AG09309 (cell line): ENCODE measurements at regions not wholly inside any gene's neighbourhood (a gene's known extent, or its start where the extent isn't known, plus 50 kb on each side); places are given as distances from the start of the nearest gene placed in this dataset.
"Not testable (repeated sequence)": the region's sequence is repeated elsewhere in the genome, so short reads cannot be mapped to it uniquely, and the experiment has no call there.

Experiments
- DNase-seq: peaks from one replicate; pipeline ENCODE4 v3.0.0-alpha.2; 2010; ENCODE audit warnings: low read depth
- H3K4me3 ChIP-seq: 2 replicates; pipeline ENCODE4 v1.5.1; 2011; ENCODE audit warnings: mild to moderate bottlenecking, low read depth, low read length, moderate library complexity; ENCODE audit not compliant: control insufficient read depth
- CTCF ChIP-seq: IDR thresholded peaks from 2 replicates; pipeline ENCODE4 v1.5.1; 2011; ENCODE audit warnings: mild to moderate bottlenecking, low read depth, low read length, inconsistent platforms; ENCODE audit not compliant: insufficient read depth, control insufficient read depth; ENCODE audit errors: missing control alignments

- no peak for DNase-seq
- no peak for TF ChIP-seq CTCF
- H3K4me3 ChIP-seq: no peak overlapping the region
These were observed 142.9 kb downstream of the PLK2 start for GRCh38 chr5:58317009-58317408.

- no peak for DNase-seq
- TF ChIP-seq CTCF: no peak
- no peak overlapping the region for H3K4me3 ChIP-seq
These were observed 144.1 kb downstream of the PLK2 start for GRCh38 chr5:58315794-58316193.

- TF ChIP-seq CTCF: no peak
- no peak for DNase-seq
- H3K4me3 ChIP-seq: no peak overlapping the region
These were observed 145.3 kb downstream of the PLK2 start for GRCh38 chr5:58314356-58315210.

- no peak for DNase-seq
- H3K4me3 ChIP-seq: no peak overlapping the region
- no peak for TF ChIP-seq CTCF
These were observed 147.6 kb downstream of the PLK2 start for GRCh38 chr5:58312299-58312698.

GRCh38 chr5:58311526-58311925 is 148.4 kb downstream of the PLK2 start:
- DNase-seq: no peak
- no peak for TF ChIP-seq CTCF
- no peak overlapping the region for H3K4me3 ChIP-seq

- H3K4me3 ChIP-seq, DNase-seq: not testable (repeated sequence)
These were observed 151.5 kb downstream of the PLK2 start for GRCh38 chr5:58308384-58308783.

- H3K4me3 ChIP-seq: no peak overlapping the region
- DNase-seq: no peak
- TF ChIP-seq CTCF: no peak
These were observed 159.5 kb downstream of the PLK2 start for GRCh38 chr5:58300346-58300895.
